CMK (cell line): ENCODE measurements at regions not wholly inside any gene's neighbourhood (a gene's known extent, or its start where the extent isn't known, plus 50 kb on each side); places are given as distances from the start of the nearest gene placed in this dataset.

Experiments used
- DNase-seq: peaks from one replicate; pipeline ENCODE4 v3.0.0-alpha.2; 2010; ENCODE audit warnings: low read depth

GRCh38 chr7:25815711-25816110 is 336.3 kb upstream of the NFE2L3 start:
- no peak for DNase-seq

DNA sequence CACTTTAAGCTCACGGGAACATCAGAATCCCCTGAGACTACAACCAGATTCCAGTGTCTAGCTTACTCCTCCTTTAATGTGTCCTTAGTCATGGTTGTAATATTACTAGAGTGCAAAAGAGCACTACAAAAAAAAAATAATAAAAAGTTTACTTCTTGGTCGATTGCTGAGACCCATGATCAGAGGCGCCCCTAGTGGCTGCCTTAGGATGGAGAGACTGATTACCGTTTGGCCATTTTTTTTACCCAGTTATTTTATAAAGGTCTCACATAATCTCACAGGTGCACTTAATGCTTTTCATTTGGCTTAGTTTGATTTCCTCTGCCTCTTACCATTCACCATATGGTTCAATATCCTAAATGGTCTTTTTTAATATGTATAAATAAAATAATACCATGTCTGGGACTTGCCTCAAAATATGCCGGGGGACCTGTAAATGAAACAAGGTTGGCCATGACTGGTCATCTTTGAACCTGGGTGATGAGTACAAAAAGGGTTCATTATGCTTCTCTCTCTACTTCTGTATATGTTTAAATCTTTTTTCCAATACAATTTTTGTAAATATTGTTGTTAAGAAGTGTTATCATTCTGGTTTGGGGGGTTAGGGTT is 331.5 kb upstream of the NFE2L3 start:
- no peak for DNase-seq

DNA sequence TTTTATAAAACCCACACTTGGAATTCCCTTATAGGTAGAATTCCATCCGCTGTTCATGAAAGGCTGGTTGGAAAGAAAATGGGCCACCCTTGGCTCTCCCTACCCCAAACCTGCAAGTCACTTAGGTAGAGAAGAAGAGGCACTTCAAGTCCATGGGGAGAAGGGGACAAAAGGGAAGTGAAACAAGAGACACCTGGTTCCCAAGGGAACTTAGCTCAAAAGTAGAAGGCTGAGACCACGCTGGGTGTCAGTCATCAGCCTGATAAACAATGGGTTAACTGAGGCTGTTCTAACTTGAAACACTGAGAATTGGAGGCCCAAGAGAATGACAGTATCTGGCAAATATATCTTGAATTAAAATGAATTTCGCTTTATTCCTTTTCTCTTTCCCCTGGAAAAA is 330.8 kb upstream of the NFE2L3 start:
- no peak for DNase-seq

DNA sequence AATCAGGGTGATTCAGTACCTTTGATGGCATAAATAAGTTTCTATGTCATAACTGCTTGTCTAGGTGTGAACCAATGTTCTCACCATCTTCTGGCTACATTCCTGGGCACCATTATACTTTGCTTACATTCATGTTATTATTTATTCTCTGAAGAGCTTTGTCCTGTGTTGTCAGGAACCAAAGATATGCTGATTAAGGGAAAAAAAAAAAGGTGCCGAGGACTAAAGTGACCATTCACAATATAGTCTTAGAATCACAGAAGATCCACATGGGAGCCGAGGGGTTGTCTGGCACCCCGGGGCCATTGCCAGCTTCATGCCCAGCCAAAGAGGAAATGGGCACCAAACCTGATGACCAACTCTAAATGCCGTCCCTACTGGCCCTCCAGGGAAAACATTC is 329.2 kb upstream of the NFE2L3 start:
- no peak for DNase-seq

GRCh38 chr7:25823571-25823970 is 328.4 kb upstream of the NFE2L3 start:
- DNase-seq: no peak

DNA sequence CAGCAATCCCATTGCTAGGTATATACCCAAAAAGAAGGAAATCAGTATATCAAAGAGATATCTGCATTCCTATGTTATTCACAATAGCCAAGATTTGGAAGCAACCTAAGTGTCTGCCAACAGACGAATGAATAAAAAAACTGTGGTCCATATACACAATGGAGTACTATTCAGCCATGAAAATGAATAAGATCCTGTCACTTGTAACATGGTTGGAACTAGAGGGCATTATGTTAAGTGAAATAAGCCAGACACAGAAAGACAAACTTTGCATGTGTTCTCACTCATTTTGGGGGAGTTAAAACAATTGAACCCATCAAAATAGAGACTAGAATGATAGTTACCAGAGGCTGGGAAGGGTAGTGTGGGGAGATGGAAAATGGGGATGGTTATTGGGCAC is 323.5 kb upstream of the NFE2L3 start:
- DNase-seq: no peak

DNA sequence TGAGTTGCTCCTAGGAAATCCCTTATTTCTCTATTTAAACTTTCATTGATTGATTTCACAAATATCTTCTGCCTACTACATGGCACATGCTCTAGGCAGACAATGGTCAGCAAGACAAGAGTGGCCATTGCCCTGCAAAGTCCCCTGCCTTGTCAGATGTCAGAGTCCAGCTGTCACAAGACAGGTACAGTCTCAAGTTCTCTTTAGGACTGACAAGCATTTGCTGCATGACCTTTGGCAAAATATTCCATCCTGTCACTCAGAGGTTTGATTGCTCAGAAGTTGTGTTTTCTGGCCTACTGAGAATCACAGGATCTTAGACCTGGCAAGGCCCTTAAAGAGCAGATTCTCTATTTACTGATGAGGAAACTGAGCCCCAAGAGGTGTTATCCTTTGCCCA is 322.3 kb upstream of the NFE2L3 start:
- no peak for DNase-seq

DNA sequence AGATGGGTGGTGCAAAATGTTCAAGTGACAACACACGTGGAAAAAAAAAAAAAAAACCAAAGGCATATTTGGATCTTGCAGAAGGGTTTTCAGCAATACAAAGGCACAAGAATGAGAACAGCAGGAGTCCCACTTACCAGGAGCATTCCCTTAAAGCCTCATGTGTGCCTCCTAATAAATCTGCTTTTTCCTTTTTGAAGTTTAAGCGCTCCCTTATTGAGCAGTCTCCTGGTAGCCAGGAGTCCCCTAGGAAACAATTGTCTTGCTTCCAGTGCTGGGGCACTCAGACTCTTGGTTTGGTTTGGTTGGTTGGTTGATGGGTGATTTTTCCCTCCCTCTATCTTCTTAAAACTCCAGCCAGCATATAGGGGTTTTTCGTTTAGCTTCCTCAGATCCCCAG is 321.8 kb upstream of the NFE2L3 start:
- DNase-seq: no peak

GRCh38 chr7:25831062-25831691 is 320.8 kb upstream of the NFE2L3 start:
- DNase-seq: no peak

DNA sequence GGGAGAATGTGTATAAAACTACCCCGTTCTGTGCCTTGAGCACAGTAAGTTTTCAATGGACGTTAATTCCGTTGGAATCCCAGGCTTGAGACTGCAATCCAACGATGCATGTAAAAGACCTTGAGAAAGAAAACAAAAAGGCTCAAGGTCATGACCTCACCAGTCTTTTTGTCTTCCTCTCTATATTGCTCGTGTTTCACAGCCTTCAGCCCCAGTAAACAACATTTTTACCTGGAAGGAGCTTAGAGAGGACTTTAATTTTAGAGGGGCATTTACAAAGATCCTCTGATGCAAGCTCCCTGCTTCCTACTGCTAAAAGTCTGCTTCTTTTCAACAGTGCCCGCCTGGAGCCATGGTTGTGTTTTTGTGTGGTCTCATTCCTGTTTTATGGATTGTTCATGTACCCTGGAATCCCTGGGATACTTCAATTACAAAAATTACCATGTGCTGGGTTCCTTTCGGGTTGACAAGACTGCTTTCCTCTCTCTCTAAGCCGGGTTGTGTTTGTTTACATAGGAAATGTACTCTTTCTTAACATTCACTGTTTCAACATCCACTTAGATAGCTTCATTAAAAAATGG is 320.1 kb upstream of the NFE2L3 start:
- DNase-seq: no peak

DNA sequence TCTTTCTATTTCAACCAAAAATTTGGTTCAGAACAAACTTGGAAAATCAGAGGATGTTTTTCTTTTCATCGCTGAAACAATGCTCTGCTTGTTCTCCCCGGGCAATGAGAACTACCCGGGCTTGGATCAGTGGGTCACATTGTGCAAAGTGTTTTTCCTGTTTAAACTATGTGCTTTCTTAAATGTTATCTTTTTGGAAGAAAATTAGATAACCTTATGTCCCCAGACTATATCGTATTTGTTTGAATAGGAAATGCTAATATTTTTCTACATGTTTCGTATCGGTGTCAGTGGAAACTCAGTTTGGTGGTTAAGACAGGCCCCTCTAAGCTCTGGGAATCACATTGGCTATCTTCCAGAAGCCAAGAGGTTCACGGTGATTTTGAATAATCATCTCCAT is 319.5 kb upstream of the NFE2L3 start:
- DNase-seq: no peak

DNA sequence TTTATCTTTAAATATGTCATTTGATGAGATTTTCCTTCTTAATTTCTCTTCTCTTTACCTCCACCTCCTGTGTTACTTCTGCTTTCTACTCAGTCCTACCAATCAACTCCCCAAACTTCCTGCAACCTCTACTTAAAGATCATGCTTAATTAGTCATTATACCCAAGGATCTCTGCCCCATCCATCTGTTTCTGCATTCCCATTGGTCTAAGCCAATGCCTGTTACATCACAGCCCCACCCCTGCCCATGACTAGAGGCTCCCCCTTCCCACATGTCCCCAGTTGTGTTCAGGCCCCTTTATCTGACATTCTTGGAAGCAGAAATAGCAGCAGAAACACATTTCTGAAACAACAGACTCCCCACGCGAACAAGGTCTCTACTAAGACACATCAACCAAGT is 319.1 kb upstream of the NFE2L3 start:
- DNase-seq: no peak

DNA sequence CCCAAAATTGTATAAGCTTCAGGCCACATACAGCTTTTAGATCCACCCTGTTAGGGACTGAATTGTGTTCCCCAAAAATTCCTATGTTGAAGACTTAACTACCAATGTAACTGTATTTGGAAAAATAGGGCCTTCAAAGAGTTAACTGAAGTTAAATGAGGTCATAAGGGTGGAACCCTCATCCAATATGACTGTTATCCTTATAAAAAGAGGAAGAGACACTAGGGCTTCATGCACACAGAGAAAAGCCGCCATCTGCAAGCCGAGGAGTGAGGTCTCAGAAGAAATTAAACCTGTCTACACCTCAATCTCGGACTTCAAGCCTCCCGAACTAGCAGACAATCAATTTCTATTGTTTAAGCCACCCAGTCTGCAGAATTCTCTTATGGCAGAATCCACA is 317.9 kb upstream of the NFE2L3 start:
- no peak for DNase-seq

DNA sequence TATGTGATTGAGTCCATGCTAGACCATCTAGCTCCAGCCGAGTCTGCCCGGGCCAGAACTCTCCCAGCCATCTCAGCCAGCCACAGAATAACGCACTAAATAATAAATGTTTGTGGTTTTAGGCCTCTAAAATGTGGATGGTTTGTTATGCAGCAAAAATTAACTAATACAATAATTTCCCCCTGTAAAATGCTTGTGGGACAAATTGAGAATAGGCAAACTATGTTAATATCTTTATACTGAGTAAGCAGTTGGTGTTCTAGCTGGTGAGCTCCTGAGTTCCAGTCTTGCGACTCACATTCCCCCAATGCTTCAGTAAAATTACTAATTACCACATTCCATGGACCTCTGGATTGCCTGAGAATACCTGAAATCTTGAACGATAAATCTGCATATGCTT is 316.8 kb upstream of the NFE2L3 start:
- no peak for DNase-seq

DNA sequence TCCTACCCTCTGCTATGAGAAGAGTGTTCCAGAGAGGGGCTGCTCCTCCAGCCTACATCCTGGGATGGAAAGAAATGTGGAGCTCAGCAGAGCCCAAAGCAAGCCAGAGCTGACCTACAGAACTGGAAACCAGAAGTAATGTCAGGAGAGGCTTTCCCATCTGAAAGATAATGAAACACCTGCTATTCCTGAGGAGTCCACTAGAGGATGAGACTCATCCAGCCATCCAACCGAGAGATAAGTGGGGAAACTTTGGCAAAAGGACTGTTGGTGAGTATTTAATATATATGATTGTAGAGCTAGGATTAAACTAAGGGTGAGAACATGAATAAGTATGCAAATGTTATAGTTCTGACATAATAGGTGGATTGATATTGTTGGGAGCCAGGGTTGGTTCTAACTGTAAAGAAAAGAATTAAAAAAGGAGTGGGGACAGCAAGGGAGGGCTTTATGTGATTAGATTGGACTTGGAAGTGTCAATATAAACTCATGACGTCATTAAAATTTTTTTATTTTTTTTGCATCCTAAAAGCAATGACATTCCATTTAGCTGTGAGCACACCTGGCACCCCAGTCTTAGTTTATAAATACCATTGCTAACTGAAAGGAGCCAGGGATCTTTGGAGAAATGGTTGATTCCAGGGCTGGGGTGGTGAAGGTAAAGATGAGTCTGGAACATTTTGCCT is 312.8 kb upstream of the NFE2L3 start:
- no peak for DNase-seq

- DNase-seq: no peak
Observed at GRCh38 chr7:25840209-25840792, 311.7 kb upstream of the NFE2L3 start.

DNA sequence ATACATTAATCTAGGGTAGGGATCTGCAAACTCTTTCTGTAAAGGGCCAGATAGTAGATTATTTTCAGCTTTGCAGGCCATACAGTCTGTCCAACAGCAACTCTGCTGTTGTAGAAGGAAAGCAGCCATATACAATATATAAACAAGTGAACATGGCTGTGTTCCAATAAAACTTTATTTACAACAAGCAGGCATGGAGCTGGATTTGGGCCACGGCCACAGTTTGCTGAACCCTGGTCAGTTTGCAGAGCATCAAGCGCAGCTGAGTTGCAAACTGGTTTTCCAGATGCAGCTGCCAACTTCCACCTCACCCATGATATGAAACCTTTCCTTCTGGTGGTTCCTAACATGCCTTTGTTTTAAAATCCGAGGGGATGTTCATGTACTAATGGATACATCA is 310.4 kb upstream of the NFE2L3 start:
- no peak for DNase-seq

GRCh38 chr7:25842201-25842733 is 309.7 kb upstream of the NFE2L3 start:
- DNase-seq: no peak

GRCh38 chr7:25843467-25843866 is 308.5 kb upstream of the NFE2L3 start:
- no peak for DNase-seq

DNA sequence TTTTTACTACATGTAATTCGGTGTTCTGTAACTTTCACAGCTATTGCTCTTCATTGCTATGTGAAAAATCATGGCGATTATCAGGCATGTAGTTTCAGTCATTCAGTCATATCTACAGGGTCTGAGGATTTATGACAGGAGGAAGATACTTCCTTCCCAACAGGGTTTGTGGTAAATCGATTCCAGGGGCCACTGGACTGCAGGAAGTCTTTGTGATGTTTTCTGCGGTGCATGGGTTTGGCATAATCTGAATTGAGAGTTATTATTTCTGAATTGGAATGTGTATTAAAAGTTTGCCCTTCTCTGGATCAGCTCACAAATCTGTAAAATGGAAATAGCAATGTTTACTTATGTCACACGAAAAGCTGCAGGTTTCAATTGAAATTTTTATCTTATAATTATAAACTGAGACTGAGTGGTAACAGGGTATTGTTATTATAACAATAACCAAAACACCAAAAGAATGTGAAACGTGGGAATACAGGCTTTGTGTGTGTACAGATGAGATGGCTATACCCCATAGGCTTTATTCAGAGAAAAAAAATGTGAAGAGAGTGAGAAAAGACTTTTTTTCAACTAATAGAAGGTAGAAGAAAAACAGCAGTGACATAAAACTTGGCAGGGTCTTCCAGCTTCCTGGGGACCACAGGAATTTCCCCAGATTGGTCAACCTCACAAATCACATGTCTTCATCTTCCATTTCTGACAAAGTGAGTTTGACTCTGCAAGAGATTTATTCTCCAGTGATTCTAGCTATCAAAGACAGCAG is 307.7 kb upstream of the NFE2L3 start:
- DNase-seq: no peak

DNA sequence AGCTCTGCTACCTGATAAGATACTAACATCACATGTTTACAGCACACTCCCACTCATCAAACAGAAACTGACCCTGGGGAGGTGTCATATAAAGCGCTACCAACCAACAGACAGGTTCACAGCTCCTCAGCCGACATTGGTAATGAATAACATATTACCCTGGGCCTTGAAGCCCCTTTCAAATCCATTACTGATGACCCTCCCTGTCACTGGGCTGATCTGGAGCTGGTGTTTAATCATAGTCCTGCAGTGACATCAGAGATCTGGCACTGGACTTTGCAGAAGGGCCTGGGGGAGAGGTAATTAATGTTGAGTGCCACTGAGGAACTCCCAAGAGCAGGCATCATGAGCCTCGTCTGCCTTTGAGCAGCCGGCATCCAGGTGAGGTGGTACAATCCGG is 306.5 kb upstream of the NFE2L3 start:
- no peak for DNase-seq

- no peak for DNase-seq
Observed at GRCh38 chr7:25846722-25847121, 305.3 kb upstream of the NFE2L3 start.
